Left colon (tissue), 2 donors: ENCODE measurements at regions not wholly inside any gene's neighbourhood (a gene's known extent, or its start where the extent isn't known, plus 50 kb on each side); places are given as distances from the start of the nearest gene placed in this dataset.
"Not testable (repeated sequence)": the region's sequence is repeated elsewhere in the genome, so short reads cannot be mapped to it uniquely, and the experiment has no call there.

Source experiments
- ATAC-seq: fragments of 200-7000 bp; cut with Tn5 transposase; one replicate; pipeline ENCODE4 v1.9.1; 2020; ENCODE audit warnings: mild to moderate bottlenecking, moderate library complexity
- DNase-seq, 2 donors: peaks; one replicate each; pipeline ENCODE4 v3.0.0-alpha.2; 2020
- intact Hi-C, 2 donors: fragments of 100-400 bp; cut with DNase I in 1 of 2; cut with micrococcal nuclease in 1 of 2; formaldehyde crosslinking; loops; one replicate each; pipeline versions ENCODE4 v1.11.2 to v1.14.0; 2022; cut with DNase I, micrococcal nuclease
- donor health status: DM: no; HTN: no; CAD: no.
- donor health status: DM: yes; HTN: yes; CAD: no.

DNA sequence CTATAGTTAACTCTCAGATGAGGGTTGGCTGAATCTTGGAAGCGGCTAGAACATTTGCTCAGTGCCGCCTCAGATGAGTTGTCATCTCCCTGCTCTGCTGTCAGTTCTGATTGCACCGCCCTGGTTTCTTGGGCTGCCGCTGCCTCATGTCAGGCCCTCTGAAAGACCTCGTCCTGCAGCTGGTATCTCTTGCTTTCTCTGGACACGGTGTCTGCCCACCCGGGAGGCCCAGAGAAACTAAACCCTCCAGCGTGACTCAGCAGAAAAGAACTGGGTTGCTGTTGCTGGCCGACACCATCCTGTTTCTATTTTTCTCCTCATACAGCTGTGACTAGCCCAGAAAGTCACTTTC lies 355.4 kb downstream of the CD83 start:
- DNase-seq = no peak
- no peak for ATAC-seq
- intact Hi-C loops = no loop called here

DNA sequence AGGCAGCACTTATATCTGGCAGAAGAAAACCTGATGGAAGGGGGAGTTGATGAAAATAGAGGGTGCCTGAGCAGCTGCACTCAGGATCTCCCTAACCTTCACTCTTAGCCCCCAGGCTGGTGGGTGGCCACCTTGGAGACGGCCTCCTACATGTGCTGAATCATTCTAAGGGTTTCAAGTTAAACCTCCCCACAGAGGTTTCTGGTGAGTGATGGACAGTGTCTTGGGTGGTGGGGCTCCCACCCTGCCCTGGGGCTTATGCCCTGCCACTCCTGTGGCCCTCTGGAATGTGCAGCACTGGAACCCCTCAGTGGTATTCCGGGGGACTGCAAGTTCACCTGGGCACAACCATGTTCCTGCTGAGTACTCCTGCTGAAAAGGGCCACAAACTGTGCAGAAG lies 357.2 kb downstream of the CD83 start:
- intact Hi-C loops = no loop called here

DNA sequence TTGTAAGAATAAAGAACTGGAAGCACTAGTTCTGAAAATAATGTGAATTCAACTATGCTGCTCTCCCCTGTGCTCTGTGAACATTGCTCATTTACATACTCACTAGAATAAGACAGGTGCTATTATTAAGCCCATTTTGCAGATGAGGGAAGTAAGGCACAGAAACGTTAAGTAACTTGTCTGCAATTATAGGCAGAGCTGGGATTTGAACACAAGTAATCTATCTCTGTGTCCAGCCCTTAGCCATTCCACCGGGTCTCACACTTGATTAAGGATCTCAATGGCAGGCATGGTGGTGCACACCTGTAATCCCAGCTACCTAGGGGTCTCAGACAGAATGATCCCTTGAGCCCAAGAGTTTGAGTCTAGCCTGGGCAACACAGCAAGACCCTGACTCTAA lies 357.7 kb downstream of the CD83 start:
- intact Hi-C loops = no loop called here
- ATAC-seq (no peak), DNase-seq (no peak)

More for the DNA sequence above, 357.2 kb downstream of the CD83 start:
- no peak for DNase-seq
- no peak for ATAC-seq

DNA sequence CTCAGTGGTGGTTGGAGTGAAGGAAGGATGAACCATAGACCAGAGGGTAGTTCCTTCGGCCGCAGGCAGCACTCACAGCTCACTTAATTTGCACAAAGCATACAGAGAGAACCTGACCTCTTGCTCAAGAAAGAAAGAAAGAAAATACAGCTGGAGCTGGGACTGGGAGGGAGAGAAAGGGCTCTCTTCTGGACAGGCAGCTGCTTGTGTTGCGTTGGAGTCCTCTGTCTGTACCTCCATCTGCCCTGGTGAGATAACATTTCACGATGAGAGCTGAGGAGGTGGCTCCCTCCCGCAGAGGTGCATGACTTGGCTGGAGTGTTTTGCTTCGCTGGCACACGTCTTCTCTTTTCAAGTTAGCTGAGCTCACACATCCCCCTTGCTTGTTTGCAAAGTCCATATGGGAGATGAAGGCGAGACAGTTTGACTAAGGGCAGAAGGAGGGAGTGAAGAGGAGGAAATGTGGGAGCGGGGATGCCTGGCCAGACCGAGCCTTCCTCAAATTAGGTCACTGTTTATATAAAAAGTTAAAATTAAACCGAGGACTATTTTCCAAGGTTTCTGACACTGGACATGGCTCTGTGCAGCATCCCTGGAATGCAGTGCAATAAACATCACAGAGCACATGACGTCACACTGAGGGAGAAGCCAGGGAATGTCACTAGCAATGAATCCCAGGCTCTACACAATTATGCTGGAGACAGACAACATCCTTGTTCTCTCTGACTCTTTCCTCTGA lies 359.4 kb downstream of the CD83 start:
- ATAC-seq (peak; percentile 68), DNase-seq (peak; percentile 54 to 68)
- intact Hi-C loops = no loop called here

DNA sequence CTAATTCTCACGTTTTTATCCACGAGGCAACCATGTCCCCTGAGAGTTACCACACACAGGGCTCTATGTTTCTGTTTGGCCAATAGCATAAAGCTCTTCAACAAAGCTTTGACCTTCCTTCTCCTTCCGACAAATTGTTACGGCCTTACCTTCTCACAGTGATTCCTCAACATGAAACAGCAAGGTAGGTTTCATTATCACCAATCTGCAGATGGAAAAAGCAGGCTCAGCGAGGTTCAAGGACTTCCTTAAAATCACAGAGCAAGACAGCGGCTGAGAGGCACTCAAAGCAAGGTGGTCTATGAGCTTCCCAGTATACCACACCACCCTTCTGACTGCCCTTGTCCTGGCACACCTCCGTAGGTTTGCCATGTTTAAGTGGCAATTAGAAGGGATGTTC lies 360.0 kb downstream of the CD83 start:
- ATAC-seq (no peak), DNase-seq (no peak)
- intact Hi-C loops = no loop called here

DNA sequence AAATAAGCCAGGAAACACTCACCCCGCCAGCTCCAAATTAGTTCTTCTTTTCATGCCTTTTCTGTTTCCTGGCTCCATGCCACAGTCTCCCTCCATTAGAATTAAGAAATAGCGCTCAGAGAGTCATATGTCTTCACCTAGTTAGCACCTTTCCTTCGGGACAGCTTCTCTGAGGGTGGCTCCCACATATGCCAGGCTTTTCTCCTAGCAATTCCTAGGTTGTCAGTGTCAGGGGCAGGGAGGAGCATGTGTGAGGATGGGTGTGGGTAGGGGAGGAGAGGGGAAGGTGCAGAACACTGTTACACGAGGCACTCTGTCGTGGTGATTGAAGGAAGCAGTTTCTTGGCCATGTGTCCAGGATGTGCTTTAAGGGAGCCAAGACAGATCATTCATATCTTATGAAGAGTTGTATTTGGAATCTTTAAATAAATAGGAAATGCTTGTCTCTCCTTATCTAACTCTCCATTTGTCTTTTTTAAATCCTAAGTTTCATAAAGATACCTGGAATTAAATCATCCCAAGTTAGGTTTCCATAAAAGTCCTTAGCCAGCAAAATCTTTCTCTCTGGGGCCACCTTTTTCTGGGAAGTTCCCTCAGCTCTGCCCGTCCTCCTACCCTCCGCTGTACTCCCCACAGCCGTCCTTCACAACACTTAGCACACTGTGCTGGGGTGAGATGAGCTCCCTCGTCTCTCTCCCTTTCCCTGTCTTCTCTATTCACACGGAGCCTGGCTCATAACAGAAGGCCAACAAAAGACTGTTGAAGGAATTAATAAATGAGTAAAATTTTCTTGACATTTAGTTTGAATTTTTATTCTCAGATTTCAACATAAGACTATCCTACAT lies 361.0 kb downstream of the CD83 start:
- ATAC-seq (no peak), DNase-seq (no peak)
- intact Hi-C loops = no loop called here

DNA sequence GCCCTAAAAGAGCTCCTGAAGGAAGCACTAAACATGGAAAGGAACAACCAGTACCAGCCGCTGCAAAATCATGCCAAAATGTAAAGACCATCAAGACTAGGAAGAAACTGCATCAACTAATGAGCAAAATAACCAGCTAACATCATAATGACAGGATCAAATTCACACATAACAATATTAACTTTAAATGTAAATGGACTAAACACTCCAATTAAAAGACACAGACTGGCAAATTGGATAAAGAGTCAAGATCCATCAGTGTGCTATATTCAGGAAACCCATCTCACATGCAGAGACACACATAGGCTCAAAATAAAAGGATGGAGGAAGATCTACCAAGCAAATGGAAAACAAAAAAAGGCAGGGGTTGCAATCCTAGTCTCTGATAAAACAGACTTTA lies 364.4 kb downstream of the CD83 start:
- ATAC-seq, intact Hi-C loops, DNase-seq: not testable (repeated sequence)

DNA sequence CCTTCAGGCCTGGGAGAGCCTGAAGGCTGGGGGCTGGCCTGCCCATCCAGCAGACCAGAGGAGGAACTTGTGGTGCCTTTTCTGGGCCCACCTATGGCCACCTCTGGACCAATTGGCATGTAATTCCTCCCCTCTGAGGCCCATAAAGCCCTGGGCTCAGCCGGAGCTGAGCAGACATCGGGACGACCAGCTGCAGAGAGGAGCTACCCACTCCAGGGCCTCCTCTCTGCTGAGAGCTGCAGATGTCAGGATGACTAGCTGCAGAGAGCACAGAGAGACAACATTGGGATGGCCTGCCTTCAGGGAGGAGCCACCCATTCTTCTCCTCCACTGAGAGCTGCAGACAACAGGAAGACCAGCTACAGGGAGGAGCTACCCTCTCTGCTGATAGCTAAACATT lies 370.1 kb downstream of the CD83 start:
- intact Hi-C loops = no loop called here
- no peak for ATAC-seq
- no peak for DNase-seq

DNA sequence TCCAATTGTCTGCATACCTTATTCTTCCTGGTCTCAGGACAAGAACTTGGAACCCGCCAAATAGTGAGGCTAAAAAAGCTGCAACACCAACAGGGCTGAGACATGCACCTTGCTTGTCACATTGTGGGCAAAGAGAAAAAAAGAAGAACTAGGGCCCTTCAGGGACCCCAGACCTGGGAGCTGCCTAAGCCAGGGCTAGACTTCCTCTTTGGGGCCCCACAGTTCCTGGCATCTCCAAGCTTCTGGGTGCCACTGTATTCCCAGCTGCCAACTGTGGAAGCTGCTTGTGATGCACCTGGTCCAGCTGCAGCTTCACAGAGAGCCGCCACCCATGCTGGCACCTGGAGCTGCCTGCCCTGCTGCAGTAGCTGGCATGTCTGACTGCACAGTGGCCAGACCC lies 370.6 kb downstream of the CD83 start:
- no peak for ATAC-seq
- DNase-seq = no peak
- intact Hi-C loops = no loop called here

DNA sequence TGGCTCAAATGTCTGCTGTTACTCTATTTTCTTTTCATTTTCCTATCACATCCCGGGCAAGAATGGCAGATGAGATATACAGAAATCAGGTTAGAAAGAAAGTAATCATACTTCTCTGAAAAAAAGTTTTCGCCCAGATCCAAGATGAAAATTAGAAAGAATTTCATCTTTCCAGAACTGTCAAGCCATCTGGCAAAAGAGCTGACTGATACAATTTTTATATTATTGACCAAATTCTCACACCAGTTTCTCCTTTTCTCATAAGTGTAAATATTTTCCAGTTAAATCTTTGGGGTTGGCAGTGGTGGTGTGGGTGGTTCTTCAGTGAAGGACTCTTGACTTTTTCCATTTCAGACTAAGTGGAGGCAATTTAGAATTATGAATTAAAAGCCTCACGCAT lies 371.9 kb downstream of the CD83 start:
- intact Hi-C loops = no loop called here
- no peak for ATAC-seq
- DNase-seq = no peak

DNA sequence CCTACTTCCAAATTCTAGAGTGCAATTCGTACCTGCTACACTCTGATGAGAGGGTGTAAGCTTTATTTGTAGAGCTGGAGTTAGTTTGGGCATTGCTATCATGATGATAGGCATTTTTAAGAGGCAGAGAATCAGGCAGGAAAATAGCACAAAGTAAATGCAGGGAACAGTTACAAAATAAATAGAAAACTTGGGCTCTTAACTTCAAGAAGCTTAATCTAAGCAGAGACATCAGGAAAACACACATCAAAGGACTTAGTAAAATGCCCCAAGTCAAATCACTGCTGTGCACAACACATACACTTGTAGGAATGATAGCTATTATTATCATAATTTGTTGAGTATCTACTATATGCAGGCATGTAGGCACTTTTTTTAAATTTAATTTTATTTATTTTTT lies 381.2 kb downstream of the CD83 start:
- no peak for DNase-seq
- intact Hi-C loops = no loop called here
- no peak for ATAC-seq

DNA sequence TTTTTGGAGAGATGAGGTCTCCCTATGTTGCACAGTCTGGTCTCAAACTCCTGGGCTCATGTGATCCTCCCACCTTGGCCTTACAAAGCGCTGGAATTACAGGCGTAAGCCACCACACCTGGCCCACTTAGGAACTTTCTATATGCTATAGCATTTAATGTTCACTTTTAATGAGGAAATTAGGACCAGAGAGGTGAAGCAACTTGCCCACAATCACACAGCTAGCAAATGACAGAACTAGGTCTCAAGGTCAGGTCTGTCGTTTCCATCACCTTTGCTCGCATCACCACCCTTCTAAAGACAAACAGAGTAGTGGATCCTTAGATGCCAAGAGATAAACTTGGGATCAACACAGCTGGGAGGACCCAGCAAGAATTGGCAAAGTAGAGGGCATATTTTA lies 381.7 kb downstream of the CD83 start:
- no peak for DNase-seq
- intact Hi-C loops = no loop called here
- ATAC-seq = no peak

DNA sequence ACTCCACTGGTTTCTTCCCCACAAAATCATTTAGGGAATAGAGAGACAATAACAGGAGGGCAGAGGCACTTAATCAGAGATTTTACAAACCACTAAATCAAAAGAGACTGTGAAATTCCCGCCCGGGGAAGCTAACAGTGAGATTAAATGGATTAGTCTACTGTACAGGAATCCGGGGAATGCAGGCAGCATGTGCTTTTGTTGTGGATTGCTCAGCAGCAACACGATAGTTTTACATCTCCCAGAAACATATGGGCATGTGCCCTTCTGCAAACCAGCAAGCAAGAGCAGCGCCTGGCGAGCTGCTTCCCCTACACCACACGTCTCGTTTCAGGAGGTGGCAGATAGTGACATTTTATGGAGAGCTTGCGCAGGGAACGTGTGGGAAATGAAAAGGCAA lies 382.3 kb downstream of the CD83 start:
- intact Hi-C loops = no loop called here
- ATAC-seq (no peak), DNase-seq (no peak)

DNA sequence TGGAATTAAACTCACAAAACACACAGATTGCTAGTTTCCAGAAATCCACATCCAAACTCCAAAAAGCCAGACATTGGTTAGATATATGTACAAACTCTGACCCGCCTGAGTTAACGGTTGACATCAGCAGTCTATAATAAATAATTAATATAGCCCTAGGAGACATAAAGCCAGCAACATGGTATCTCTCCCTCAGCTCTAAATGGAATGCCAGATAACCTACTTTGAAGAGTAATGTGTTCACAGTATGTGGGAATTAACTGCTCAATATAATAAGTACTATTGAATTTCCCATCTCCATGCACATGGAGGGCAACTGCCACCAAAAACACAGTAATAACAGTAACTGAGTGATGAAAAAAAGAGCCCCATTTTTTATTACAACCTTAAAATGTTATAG lies 383.2 kb downstream of the CD83 start:
- no peak for DNase-seq
- intact Hi-C loops = no loop called here
- no peak for ATAC-seq

DNA sequence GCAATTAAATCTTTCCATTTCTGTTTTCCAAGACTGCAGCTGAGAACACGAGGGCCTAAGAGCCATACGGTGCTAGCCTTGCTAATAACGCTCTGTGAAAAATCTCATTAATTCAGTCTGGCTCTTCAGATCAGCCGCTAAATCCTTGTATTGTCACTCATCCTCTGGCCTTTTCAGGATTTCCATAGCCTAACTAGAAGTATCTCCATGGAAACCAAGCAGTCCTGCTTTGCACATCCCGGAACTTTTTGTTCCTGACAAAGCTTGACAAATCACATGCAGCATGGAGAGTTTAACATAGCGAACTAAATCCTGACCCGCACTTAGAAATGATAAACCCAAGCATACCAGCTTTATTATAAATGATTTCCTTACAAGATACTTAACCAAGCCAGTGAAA lies 383.7 kb downstream of the CD83 start:
- intact Hi-C loops = no loop called here
- no peak for ATAC-seq
- no peak for DNase-seq

DNA sequence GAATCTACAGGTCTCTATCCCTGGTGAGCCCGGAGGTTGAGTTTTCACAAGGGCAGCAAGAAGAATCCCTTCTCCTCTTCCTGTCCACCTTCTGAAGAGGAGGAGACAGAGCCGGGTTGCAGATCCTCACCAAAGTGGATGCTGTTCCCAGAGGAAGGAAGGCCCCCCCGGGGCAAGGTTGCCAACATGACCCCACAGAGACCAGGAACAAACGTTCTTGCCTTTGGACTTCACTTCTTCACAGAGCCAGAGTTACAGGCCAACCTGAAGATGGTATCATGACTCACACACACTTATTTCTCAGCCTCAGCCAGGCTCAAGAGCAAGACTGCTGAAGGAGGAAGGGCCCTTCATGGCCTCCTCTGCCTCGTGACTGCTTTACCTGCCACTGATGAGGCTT lies 384.3 kb downstream of the CD83 start:
- intact Hi-C loops = no loop called here

DNA sequence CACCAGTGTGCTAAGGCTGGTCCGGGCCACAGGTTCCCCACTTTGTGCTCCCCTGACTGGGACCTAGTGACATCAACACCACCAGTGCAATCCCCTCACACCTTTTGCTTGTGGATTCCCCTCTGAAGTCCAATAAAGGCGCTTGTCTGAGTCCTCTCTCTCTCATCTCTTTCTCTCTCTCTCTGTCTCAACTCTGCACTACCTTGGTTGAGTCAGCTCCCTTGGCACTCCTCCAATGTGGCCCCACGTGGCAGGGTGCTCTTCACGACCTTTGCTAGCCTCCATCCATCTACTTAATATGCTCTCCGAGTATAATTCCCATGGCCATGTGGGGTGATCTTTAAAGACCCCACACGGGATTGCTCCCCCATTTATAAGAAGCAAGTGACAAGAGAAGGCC lies 385.0 kb downstream of the CD83 start:
- DNase-seq (no peak), ATAC-seq (no peak)
- intact Hi-C loops = no loop called here

More for the DNA sequence above, 384.3 kb downstream of the CD83 start:
- ATAC-seq (no peak), DNase-seq (no peak)

DNA sequence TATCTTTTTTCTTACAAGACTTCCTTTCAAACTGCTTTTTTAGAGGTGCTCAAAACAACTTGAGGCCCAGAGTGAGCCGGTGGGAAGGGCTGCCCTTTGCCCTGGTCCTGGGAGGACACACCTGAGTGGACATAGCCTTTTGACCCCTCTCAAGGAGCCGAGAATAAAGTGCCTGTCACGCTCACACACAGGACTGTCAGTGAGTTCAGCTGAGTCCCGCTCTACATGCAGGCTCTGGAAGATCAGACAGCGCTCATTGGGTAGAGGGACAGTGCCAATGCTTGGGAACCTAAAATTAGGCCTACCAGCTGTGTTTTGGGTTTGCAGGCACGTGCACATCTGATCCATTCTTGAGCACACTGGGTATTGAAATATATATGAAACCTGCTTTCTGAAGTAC lies 387.8 kb downstream of the CD83 start:
- DNase-seq = no peak
- intact Hi-C loops = no loop called here
- ATAC-seq = peak; percentile 84

DNA sequence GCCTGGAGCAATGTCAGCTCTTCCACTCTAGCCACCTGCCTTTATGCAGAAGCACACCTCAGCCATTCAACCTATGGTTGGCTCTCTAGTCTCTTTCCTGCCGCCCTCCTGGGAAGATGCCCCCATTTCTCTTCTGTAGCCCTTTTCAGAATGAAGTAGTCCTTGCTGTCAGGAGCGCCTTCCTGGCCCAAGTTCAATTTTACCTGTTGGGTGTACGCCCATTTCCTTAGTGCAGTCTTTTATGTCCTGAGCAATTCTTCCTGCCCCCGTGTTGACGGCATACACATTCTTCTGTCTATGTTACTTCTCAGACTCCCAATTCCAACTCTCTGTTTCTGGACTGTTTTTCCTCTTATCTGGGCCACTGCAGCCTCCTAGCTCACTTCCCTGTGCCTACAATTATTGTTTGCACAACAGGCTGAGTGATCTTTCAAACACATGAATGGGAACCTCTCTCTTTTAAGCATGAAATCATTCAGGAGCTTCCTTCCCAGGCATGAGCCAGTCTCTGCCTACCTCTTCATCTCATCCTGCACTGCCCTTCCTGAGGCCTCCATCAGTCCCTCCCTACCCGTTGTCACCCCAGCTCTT lies 389.2 kb downstream of the CD83 start:
- peak; percentile 90 for ATAC-seq
- peak in 1 of 2 donors; percentile 55 for DNase-seq
- intact Hi-C loops = no loop called here

DNA sequence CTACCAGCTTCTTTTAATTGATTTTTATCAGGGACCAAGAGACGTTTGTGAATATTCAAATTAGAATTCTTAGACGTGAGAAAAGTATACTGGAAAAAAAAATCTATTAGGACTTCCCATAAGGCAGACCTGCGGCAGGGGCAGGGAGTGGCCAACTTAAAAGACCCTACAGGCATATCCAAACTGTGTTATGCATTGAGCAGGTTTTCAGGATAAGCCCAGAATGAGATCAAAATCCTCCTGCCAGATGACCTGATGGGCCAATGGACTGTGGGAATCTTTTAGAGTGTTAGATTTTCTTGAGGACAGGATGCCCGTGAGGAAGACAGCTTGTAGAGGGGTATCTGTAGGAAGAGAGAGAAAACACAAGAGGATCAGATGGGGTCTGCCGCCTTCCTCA lies 391.5 kb downstream of the CD83 start:
- ATAC-seq = no peak
- no peak for DNase-seq
- intact Hi-C loops = no loop called here
